Esophagus (tissue), 2 donors: ENCODE measurements at regions not wholly inside any gene's neighbourhood (a gene's known extent, or its start where the extent isn't known, plus 50 kb on each side); places are given as distances from the start of the nearest gene placed in this dataset.
"Not testable (repeated sequence)": the region's sequence is repeated elsewhere in the genome, so short reads cannot be mapped to it uniquely, and the experiment has no call there.

Experiments used
- H3K27ac ChIP-seq, 2 donors: one replicate each; pipeline ENCODE4 v1.5.1; 2013; ENCODE audit warnings: low read depth in 2 of 2, mild to moderate bottlenecking in 2 of 2, inconsistent platforms in 1 of 2, low read length in 1 of 2, moderate library complexity in 1 of 2
- H3K27me3 ChIP-seq, 2 donors: one replicate each; pipeline ENCODE4 v1.6.1; 2013; ENCODE audit warnings: low read length in 2 of 2, control low read depth in 1 of 2, mild to moderate bottlenecking in 1 of 2; ENCODE audit not compliant: insufficient read depth in 2 of 2, control insufficient read depth in 1 of 2
- H3K36me3 ChIP-seq, 2 donors: one replicate each; pipeline ENCODE4 v1.6.1; 2013; ENCODE audit warnings: low read length in 1 of 2; ENCODE audit not compliant: control insufficient read depth in 2 of 2, insufficient read depth in 2 of 2
- H3K4me1 ChIP-seq, 2 donors: one replicate each; pipeline ENCODE4 v1.6.1; 2013; ENCODE audit warnings: low read length in 1 of 2; ENCODE audit not compliant: control insufficient read depth in 2 of 2, insufficient read depth in 2 of 2
- H3K4me3 ChIP-seq, 2 donors: one replicate each; pipeline ENCODE4 v1.5.1; 2013; ENCODE audit warnings: low read length in 2 of 2, mild to moderate bottlenecking in 2 of 2, low read depth in 1 of 2, moderate library complexity in 1 of 2
- H3K9me3 ChIP-seq, 2 donors: one replicate each; pipeline ENCODE4 v1.6.1; 2013; ENCODE audit warnings: mild to moderate bottlenecking in 2 of 2, low read depth in 1 of 2, low read length in 1 of 2, moderate library complexity in 1 of 2; ENCODE audit not compliant: control insufficient read depth in 2 of 2, insufficient read depth in 1 of 2
- WGBS, 2 donors: extraction: QIAGEN DNeasy Blood & Tissue Kit; methylation state at CpG; one replicate each; pipeline ENCODE4 v1.1.7; 2013; 5-methylcytosine and 5-hydroxymethylcytosine counted together
- donor health status: healthy with polysubstance abuse.
- donor health status: Bipolar disorder and iron deficiency.

DNA sequence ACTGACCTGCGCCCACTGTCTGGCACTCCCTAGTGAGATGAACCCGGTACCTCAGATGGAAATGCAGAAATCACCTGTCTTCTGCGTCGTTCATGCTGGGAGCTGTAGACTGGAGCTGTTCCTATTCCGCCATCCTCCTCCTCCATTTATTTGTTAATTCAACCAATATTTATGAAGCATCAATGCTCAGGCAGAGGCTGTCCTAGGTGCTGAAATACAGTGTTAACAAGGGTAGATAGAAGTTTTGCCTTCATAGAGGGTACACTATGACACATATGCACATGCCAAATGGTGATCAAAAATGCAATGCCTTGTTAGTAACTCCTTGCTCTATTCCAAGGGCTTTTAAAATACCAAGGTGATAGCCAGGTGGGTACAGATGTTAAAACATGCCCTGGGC lies 166.0 kb upstream of the CCL2 start:
- H3K27ac ChIP-seq, H3K4me3 ChIP-seq, H3K27me3 ChIP-seq, H3K9me3 ChIP-seq, H3K36me3 ChIP-seq, H3K4me1 ChIP-seq: not testable (repeated sequence)
- 94 to 97% methylated on average over 5 of the region's 5 CpGs for WGBS, 2 donors

GRCh38 chr17:34090593-34090992 lies 164.5 kb upstream of the CCL2 start:
- WGBS, 2 donors = 92 to 100% methylated on average over 1 of the region's 1 CpG
- H3K27me3 ChIP-seq = no peaks in the 10 kb centered on the region
- H3K4me3 ChIP-seq = no peak overlapping the region
- no peak overlapping the region for H3K27ac ChIP-seq
- H3K36me3 ChIP-seq = no peaks in the 10 kb centered on the region
- no peaks in the 10 kb centered on the region for H3K9me3 ChIP-seq
- no peaks in the 10 kb centered on the region for H3K4me1 ChIP-seq

DNA sequence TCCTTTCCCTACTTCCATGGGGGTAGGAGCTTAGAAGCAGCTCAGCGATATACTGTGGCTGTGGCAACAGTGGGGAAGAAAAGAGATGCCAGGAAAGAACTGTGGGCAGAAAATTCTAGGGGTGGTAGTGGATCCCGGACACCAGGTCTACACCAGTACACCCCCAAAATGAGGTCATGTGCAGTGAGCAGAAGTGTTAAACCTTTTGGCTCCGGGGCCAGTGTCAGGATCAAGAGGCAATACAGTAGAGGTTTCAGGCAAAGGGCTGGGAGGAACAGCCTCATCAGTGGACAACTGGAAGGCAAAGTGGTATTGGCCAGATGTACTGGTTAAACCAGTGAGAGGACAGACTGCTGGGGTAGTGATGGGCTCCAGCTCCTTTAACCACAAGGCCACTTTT lies 163.1 kb upstream of the CCL2 start:
- Histone ChIP-seq H3K9me3 (no peaks in the 10 kb centered on the region), H3K36me3 (no peaks in the 10 kb centered on the region), H3K4me1 (no peaks in the 10 kb centered on the region), H3K27ac (no peak overlapping the region), H3K4me3 (no peak overlapping the region), H3K27me3 (peaks cover 0 to 5% of the 10 kb centered on the region in 2 donors)
- 89 to 90% methylated on average over 3 of the region's 3 CpGs for WGBS, 2 donors

DNA sequence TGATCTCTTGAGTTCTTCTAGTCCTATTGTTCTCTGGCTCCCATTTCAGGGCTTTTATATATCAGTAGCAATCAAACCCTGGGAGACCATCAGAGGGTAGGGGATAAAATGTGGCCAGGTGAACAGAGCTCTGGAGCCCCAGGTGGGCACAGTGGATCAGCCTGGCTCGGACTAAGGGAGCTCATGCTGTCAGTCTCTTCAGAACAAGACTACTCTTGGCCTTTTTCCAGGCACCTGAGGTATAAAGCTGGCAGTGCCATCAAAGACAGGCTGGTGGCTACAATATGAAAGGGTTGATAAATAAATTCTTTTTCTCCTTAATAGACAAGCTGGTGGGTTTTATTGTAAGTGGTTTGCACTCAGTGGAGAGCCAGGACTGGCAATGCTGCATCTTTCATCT lies 160.0 kb upstream of the CCL2 start:
- Histone ChIP-seq H3K27me3 (peaks cover 0 to 5% of the 10 kb centered on the region in 2 donors), H3K4me1 (no peaks in the 10 kb centered on the region), H3K36me3 (no peaks in the 10 kb centered on the region), H3K27ac (no peak overlapping the region), H3K9me3 (no peaks in the 10 kb centered on the region), H3K4me3 (no peak overlapping the region)
- WGBS, 2 donors = 23 to 47% methylated on average over 1 of the region's 1 CpG

- Histone ChIP-seq H3K4me1 (no peaks in the 10 kb centered on the region), H3K4me3 (no peak overlapping the region), H3K27me3 (peaks cover 0 to 5% of the 10 kb centered on the region in 2 donors), H3K9me3 (no peaks in the 10 kb centered on the region), H3K27ac (no peak overlapping the region), H3K36me3 (no peaks in the 10 kb centered on the region)
- WGBS, 2 donors = 61 to 67% methylated on average over 5 of the region's 5 CpGs
These were observed 156.4 kb upstream of the CCL2 start for GRCh38 chr17:34098699-34099098.

DNA sequence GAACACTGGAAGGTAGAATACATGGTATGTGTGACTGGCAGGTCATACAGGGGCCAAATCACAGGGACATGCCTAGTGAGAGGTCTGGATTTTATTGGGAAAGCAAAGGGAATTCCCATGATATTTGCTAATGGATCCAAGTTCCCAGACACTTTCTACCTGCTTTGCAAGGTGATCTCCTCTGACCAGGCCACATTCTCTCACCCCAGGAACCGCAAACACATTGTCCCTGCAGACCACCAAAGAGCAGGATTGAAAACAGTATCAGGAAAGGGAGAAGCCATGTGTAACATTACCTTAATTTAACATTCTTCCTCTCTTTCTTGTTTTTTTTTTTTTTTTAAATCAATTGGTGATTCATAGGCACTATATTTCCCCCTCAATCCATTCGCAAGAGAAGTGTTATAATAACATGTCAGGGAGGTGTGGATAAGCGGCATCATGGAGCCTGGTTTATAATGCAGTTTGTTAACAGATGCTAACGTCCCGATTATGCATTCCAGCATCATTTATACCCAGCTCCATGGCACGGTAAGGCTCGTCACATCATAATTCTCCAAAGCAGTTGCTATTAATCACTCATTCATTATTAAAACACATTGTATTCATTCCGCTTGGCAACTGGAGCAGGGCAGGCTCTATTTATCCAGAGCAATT lies 155.1 kb upstream of the CCL2 start:
- Histone ChIP-seq H3K27me3 (peaks cover 0 to 5% of the 10 kb centered on the region in 2 donors), H3K27ac (no peak overlapping the region), H3K4me3 (no peak overlapping the region), H3K36me3 (no peaks in the 10 kb centered on the region), H3K9me3 (no peaks in the 10 kb centered on the region), H3K4me1 (no peaks in the 10 kb centered on the region)
- WGBS, 2 donors = 66 to 75% methylated on average over 8 of the region's 8 CpGs

GRCh38 chr17:34107019-34107418 lies 148.1 kb upstream of the CCL2 start:
- H3K4me3 ChIP-seq = no peak overlapping the region
- 91 to 92% methylated on average over 2 of the region's 2 CpGs for WGBS, 2 donors
- H3K9me3 ChIP-seq = no peaks in the 10 kb centered on the region
- H3K4me1 ChIP-seq = peaks cover 0 to 2% of the 10 kb centered on the region in 2 donors
- H3K36me3 ChIP-seq = no peaks in the 10 kb centered on the region
- no peak overlapping the region for H3K27ac ChIP-seq
- peaks cover 0 to 2% of the 10 kb centered on the region in 2 donors for H3K27me3 ChIP-seq

DNA sequence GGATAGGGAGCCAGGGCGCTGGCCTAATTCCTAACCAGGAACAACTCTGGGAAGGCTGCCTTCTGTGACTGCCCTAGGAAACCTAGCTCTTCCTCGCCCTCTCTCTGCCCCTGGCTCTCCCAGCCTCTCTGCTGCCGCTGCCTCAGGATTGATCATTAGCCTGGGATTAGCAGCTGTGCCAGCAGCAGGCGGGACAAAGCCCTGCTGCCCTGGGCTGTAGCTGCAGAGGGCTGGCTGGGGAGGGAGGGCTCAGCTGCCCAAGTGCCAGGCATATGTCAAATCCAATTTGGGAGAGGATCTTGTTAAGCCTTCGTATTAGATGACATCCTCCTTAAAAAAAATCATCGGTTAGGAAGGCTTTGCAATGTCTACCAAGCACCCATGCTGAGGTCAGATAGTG lies 144.8 kb upstream of the CCL2 start:
- Histone ChIP-seq H3K9me3 (no peaks in the 10 kb centered on the region), H3K4me1 (peaks cover 0 to 2% of the 10 kb centered on the region in 2 donors), H3K27ac (no peak overlapping the region), H3K4me3 (no peak overlapping the region), H3K36me3 (no peaks in the 10 kb centered on the region), H3K27me3 (peaks cover 0 to 2% of the 10 kb centered on the region in 2 donors)
- 32 to 42% methylated on average over 6 of the region's 6 CpGs for WGBS, 2 donors

- H3K9me3 ChIP-seq = no peaks in the 10 kb centered on the region
- no peak overlapping the region for H3K4me3 ChIP-seq
- 80 to 81% methylated on average over 2 of the region's 2 CpGs for WGBS, 2 donors
- H3K4me1 ChIP-seq = peaks cover 0 to 2% of the 10 kb centered on the region in 2 donors
- no peaks in the 10 kb centered on the region for H3K36me3 ChIP-seq
- peaks cover 0 to 2% of the 10 kb centered on the region in 2 donors for H3K27me3 ChIP-seq
- no peak overlapping the region for H3K27ac ChIP-seq
These were observed 142.0 kb upstream of the CCL2 start for GRCh38 chr17:34113089-34113488.

DNA sequence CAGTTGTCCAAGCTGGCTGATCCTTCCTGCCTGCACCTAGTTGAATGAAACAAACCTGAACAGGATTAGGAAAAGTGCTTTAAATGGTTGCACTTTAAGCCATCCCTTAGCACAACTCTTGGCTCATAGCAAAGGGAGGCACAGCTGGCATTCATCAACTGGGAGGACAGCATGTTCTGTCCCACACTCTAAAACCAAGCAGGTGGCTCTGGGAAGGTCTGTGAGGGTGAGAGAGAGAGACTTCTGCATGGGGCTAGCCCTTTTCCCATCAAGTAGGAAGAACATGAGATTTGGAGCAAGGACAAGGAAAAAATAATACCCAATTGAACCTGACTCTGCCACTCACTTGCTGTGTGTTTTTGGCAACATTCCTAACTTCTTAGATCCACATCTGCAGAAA lies 140.9 kb upstream of the CCL2 start:
- Histone ChIP-seq H3K27ac (no peak overlapping the region), H3K27me3 (peaks cover 0 to 2% of the 10 kb centered on the region in 2 donors), H3K4me3 (no peak overlapping the region), H3K4me1 (peaks cover 0 to 2% of the 10 kb centered on the region in 2 donors), H3K9me3 (no peaks in the 10 kb centered on the region), H3K36me3 (no peaks in the 10 kb centered on the region)
